Testis (tissue), 2 donors: ENCODE measurements at regions not wholly inside any gene's neighbourhood (a gene's known extent, or its start where the extent isn't known, plus 50 kb on each side); places are given as distances from the start of the nearest gene placed in this dataset.

Experiments
- DNase-seq: peaks from one replicate; pipeline ENCODE4 v3.0.0-alpha.2; 2019
- H3K27ac ChIP-seq, 2 donors: fragments of 200-600 bp; sonication (generic); one replicate each; pipeline ENCODE4 v1.5.1; 2019
- H3K27me3 ChIP-seq: fragments of 200-600 bp; sonication (generic); one replicate; pipeline ENCODE4 v1.5.1; 2019
- H3K36me3 ChIP-seq: fragments of 200-600 bp; sonication (generic); one replicate; pipeline ENCODE4 v1.5.1; 2017; ENCODE audit warnings: low read depth; ENCODE audit errors: missing control alignments
- H3K4me1 ChIP-seq: fragments of 200-600 bp; sonication (generic); one replicate; pipeline ENCODE4 v1.5.1; 2019
- H3K4me3 ChIP-seq, 2 donors: fragments of 200-600 bp; sonication (generic); one replicate each; pipeline ENCODE4 v1.5.1; 2017 to 2019
- H3K9me3 ChIP-seq: fragments of 200-600 bp; sonication (generic); one replicate; pipeline ENCODE4 v1.5.1; 2017
- POLR2A ChIP-seq: fragments of 450-650 bp; IDR thresholded peaks from one replicate; pipeline ENCODE4 v1.6.1; 2017; ENCODE audit warnings: antibody characterized with exemption, mild to moderate bottlenecking, moderate library complexity
- WGBS, 2 donors: methylation state at CpG; one replicate each; pipeline ENCODE4 v1.1.5; 2018; 5-methylcytosine and 5-hydroxymethylcytosine counted together
- intact Hi-C: fragments of 100-400 bp; cut with DNase I; formaldehyde crosslinking; loops from one replicate; pipeline ENCODE4 v1.15.1; 2023; ENCODE audit warnings: low total_unique reads
- TF ChIP-seq, protein P1 (sequence below), 3 experiments: fragments of 450-650 bp in 2 of 3; fragments of 200-600 bp in 1 of 3; sonication (generic) in 1 of 3; IDR thresholded peaks; one replicate each; pipeline ENCODE4 v1.5.1; 2016 to 2019; ENCODE audit warnings: antibody characterized with exemption in 3 of 3, mild to moderate bottlenecking in 2 of 3, moderate library complexity in 1 of 3

DNA sequence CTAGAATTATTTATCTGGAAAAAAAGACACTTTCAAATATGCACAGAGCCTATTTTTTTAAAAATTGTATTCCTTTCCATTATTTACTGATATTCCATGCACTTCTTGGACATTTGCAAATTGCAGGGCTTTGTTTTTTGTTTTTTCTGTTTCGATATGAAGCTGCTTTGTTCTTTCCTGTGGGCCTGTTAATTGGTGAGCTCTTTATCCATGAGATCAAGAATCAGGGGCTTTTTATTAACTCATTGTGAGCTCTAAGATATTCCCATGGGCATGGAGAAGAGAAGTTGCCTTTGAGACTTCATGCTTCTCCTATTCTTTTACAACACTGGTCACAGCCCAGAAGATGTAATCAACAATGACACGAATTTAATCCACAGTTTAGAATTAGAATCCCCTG, 145.1 kb downstream of the SAMD5 start:
- intact Hi-C loops: no loop called here
- Histone ChIP-seq H3K4me3 (no peak overlapping the region), H3K27me3 (no peaks in the 10 kb centered on the region), H3K9me3 (no peaks in the 10 kb centered on the region), H3K27ac (no peak overlapping the region), H3K4me1 (peaks cover 4% of the 10 kb centered on the region), H3K36me3 (no peaks in the 10 kb centered on the region)
- TF ChIP-seq, protein P1, sequence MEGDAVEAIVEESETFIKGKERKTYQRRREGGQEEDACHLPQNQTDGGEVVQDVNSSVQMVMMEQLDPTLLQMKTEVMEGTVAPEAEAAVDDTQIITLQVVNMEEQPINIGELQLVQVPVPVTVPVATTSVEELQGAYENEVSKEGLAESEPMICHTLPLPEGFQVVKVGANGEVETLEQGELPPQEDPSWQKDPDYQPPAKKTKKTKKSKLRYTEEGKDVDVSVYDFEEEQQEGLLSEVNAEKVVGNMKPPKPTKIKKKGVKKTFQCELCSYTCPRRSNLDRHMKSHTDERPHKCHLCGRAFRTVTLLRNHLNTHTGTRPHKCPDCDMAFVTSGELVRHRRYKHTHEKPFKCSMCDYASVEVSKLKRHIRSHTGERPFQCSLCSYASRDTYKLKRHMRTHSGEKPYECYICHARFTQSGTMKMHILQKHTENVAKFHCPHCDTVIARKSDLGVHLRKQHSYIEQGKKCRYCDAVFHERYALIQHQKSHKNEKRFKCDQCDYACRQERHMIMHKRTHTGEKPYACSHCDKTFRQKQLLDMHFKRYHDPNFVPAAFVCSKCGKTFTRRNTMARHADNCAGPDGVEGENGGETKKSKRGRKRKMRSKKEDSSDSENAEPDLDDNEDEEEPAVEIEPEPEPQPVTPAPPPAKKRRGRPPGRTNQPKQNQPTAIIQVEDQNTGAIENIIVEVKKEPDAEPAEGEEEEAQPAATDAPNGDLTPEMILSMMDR (IDR thresholded peaks at IDR 0.05): no peak
- no peak for TF ChIP-seq POLR2A
- no peak for DNase-seq
- 64 to 67% methylated on average over 2 of the region's 2 CpGs for WGBS, 2 donors

DNA sequence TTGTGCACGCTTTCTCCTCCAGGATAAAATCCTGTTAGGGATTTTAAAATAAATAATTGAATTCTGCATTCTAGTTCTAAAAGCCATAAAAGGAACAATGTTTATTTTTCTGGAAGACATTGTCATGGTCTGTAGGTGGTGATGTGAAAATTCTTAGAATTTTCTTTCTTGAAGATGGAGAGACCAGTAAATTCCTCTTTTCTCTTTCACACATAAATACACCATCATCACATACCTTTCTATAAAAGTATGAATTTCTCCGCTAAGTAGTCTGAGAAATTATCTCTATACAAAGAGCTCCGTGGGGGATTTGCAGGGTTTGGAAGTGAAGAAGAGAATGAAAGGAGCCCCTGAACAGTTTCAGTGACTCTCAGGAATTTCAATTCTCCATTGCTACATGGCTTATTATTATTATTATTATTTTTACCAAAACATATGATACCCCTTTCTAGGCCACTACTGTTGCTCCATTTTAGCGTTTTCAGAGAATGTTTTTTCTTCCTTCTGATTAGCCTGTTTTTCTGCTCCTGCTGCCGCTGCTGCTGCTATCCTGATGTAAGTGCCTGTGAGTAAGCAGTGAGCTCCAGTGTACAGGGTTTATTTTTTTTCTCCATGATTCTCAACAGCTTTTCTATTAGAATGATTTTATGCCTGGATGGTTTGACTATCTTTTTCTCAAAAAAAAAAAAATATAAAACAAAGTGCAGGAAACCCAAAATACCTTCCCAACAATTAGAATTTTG, 145.8 kb downstream of the SAMD5 start:
- Histone ChIP-seq H3K9me3 (no peaks in the 10 kb centered on the region), H3K36me3 (no peaks in the 10 kb centered on the region), H3K4me1 (peaks cover 4% of the 10 kb centered on the region), H3K4me3 (no peak overlapping the region), H3K27me3 (no peaks in the 10 kb centered on the region), H3K27ac (no peak overlapping the region)
- intact Hi-C loops: no loop called here
- 69 to 76% methylated on average over 5 of the region's 5 CpGs for whole genome bisulfite sequencing, 2 donors
- DNase-seq: no peak
- TF ChIP-seq POLR2A: no peak
- TF ChIP-seq, protein P1 (IDR thresholded peaks at IDR 0.05): no peak

DNA sequence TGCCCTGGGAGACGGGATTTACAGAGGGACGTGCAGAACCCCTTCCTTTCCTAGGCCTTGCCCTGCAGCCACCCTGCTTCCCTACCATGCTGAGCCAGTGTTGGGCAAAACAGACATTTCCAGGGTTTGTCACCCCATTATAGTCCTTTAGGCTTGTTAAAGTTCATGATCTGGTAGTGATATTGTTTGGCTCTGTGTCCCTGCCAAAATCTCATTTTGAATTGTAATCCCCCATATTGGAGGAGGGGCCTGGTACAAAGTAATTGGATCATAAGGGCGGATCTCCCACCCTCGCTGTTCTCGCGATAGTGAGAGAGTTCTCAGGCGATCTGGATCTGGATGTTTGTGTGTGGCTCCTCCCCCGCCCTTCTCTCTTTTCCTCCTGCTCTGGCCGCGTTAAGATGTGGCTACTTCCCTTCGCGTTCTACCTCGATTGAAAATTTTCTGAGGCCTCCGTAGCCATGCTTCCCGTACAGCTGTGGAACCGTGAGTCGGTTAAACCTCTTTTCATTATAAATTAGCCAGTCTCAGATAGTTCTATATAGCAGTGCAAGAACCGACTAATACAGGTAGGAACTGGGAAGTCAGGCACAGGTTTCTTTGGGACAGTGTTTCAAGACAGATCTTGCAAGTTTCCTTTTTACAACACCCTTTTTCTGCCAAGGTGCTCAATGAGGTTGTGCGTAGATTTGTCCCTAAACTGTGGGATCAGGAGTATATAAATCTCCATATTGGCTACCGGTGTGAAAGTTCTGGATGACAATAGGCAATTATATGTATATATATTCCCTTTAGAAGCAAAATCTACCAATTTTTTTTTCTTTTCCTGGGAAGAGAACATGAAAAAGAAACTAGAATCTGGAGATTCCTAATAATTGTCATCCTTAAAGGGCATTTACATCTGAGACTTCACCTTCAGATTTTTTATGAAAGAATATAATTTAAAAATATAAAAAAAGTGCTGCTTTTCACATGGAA, 152.1 kb downstream of the SAMD5 start:
- H3K36me3 ChIP-seq: no peaks in the 10 kb centered on the region
- TF ChIP-seq POLR2A: no peak
- TF ChIP-seq, protein P1 (IDR thresholded peaks at IDR 0.05): no peak
- no peaks in the 10 kb centered on the region for H3K9me3 ChIP-seq
- H3K27ac ChIP-seq: no peak overlapping the region
- peaks cover 4% of the 10 kb centered on the region for H3K4me1 ChIP-seq
- peak overlapping the region in 1 of 2 donors; percentile 5 for H3K4me3 ChIP-seq
- peak; percentile 60 for DNase-seq
- intact Hi-C loops: no loop called here
- no peaks in the 10 kb centered on the region for H3K27me3 ChIP-seq
- WGBS, 2 donors: 61 to 80% methylated on average over 20 of the region's 20 CpGs

DNA sequence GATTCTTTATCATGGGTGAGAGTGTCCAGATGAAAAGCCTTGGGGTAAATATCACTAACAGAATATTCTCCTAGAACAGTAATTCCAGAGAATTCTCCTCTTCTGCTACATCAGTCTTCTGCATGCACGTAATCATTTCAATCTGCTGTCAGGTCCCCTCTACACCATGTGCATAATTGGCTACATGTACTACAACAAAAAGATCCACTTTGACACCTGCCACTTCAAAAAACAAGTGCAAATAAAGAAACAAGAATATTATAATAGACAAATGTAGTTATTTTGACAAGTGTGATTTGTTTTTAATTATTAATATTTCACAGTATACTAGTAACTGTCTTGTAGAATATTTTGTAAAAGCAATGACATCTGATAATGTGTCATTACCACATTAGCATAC, 154.2 kb downstream of the SAMD5 start:
- H3K36me3 ChIP-seq: no peaks in the 10 kb centered on the region
- no peak overlapping the region for H3K27ac ChIP-seq
- H3K27me3 ChIP-seq: no peaks in the 10 kb centered on the region
- TF ChIP-seq, protein P1 (IDR thresholded peaks at IDR 0.05): no peak
- no peak for TF ChIP-seq POLR2A
- no peaks in the 10 kb centered on the region for H3K9me3 ChIP-seq
- 93 to 97% methylated on average over 1 of the region's 1 CpG for WGBS, 2 donors
- peaks cover 12% of the 10 kb centered on the region for H3K4me1 ChIP-seq
- intact Hi-C loops: no loop called here
- H3K4me3 ChIP-seq: no peak overlapping the region
- no peak for DNase-seq
